H9 (cell line): ENCODE measurements at regions not wholly inside any gene's neighbourhood (a gene's known extent, or its start where the extent isn't known, plus 50 kb on each side); places are given as distances from the start of the nearest gene placed in this dataset.

Source experiments
- DNase-seq: peaks from one replicate; pipeline ENCODE4 v3.0.0-alpha.2; 2017
- H2AFZ ChIP-seq: one replicate; pipeline ENCODE4 v1.6.1; 2013; ENCODE audit warnings: mild to moderate bottlenecking, low read length, control low read depth, moderate library complexity
- H2AK5ac ChIP-seq: 2 replicates; pipeline ENCODE4 v1.6.1; 2013; ENCODE audit warnings: low read length, control low read depth, mixed read lengths; ENCODE audit not compliant: insufficient read length
- H2BK120ac ChIP-seq: one replicate; pipeline ENCODE4 v1.6.1; 2013; ENCODE audit warnings: low read depth, mild to moderate bottlenecking, low read length, control low read depth, inconsistent platforms; ENCODE audit not compliant: poor library complexity, severe bottlenecking
- H2BK12ac ChIP-seq: 2 replicates; pipeline ENCODE4 v1.6.1; 2013; ENCODE audit warnings: low read length, control low read depth, mixed read lengths, low read depth; ENCODE audit not compliant: insufficient read length
- H2BK15ac ChIP-seq: 2 replicates; pipeline ENCODE4 v1.6.1; 2013; ENCODE audit warnings: low read depth, low read length, control low read depth
- H2BK20ac ChIP-seq: one replicate; pipeline ENCODE4 v1.6.1; 2013; ENCODE audit warnings: low read depth, mild to moderate bottlenecking, low read length, control low read depth, inconsistent platforms; ENCODE audit not compliant: poor library complexity, severe bottlenecking
- H2BK5ac ChIP-seq: 2 replicates; pipeline ENCODE4 v1.6.1; 2013; ENCODE audit warnings: low read length, control low read depth, mixed read lengths; ENCODE audit not compliant: insufficient read length
- H3K14ac ChIP-seq: 2 replicates; pipeline ENCODE4 v1.6.1; 2013; ENCODE audit warnings: low read length, control low read depth; ENCODE audit not compliant: insufficient read depth
- H3K18ac ChIP-seq: 2 replicates; pipeline ENCODE4 v1.6.1; 2013; ENCODE audit warnings: low read depth, mild to moderate bottlenecking, mixed read lengths, low read length, control low read depth; ENCODE audit not compliant: insufficient read length
- H3K23ac ChIP-seq: 2 replicates; pipeline ENCODE4 v1.6.1; 2013; ENCODE audit warnings: low read length, control low read depth, mixed read lengths, low read depth; ENCODE audit not compliant: insufficient read length
- H3K23me2 ChIP-seq: 2 replicates; pipeline ENCODE4 v1.6.1; 2013; ENCODE audit warnings: low read depth, mild to moderate bottlenecking, mixed read lengths, low read length, control low read depth; ENCODE audit not compliant: insufficient read length, poor library complexity, severe bottlenecking
- H3K27ac ChIP-seq: 2 replicates; pipeline ENCODE4 v1.5.1; 2013; ENCODE audit warnings: low read length, control low read depth, mixed read lengths, low read depth; ENCODE audit not compliant: insufficient read length
- H3K27me3 ChIP-seq: 2 replicates; pipeline ENCODE4 v1.6.1; 2013; ENCODE audit warnings: low read length, control low read depth, inconsistent platforms; ENCODE audit not compliant: insufficient read depth
- H3K4ac ChIP-seq: 2 replicates; pipeline ENCODE4 v1.6.1; 2013; ENCODE audit warnings: low read depth, mild to moderate bottlenecking, control low read depth, inconsistent platforms, low read length, moderate library complexity
- H3K4me1 ChIP-seq: 2 replicates; pipeline ENCODE4 v1.6.1; 2013; ENCODE audit warnings: low read length, control low read depth, inconsistent platforms; ENCODE audit not compliant: insufficient read depth
- H3K4me2 ChIP-seq: 2 replicates; pipeline ENCODE4 v1.6.1; 2013; ENCODE audit warnings: low read length, control low read depth, mixed read lengths; ENCODE audit not compliant: insufficient read length, insufficient read depth
- H3K56ac ChIP-seq: 2 replicates; pipeline ENCODE4 v1.6.1; 2013; ENCODE audit warnings: low read depth, mild to moderate bottlenecking, mixed read lengths, low read length, control low read depth; ENCODE audit not compliant: insufficient read length
- H3K79me1 ChIP-seq: 2 replicates; pipeline ENCODE4 v1.6.1; 2013; ENCODE audit warnings: low read depth, mild to moderate bottlenecking, moderate library complexity, low read length, control low read depth, inconsistent platforms; ENCODE audit not compliant: insufficient read depth, poor library complexity, severe bottlenecking
- H3K79me2 ChIP-seq: 2 replicates; pipeline ENCODE4 v1.6.1; 2013; ENCODE audit warnings: low read length, control low read depth, inconsistent platforms; ENCODE audit not compliant: insufficient read depth
- H3K9ac ChIP-seq: 2 replicates; pipeline ENCODE4 v1.6.1; 2013; ENCODE audit warnings: low read length, control low read depth, mixed read lengths; ENCODE audit not compliant: insufficient read length; ENCODE audit errors: extremely low read depth
- H3K9me3 ChIP-seq: one replicate; pipeline ENCODE4 v1.6.1; 2013; ENCODE audit warnings: low read depth, low read length, inconsistent platforms; ENCODE audit not compliant: control insufficient read depth
- H3T11ph ChIP-seq: one replicate; pipeline ENCODE4 v1.6.1; 2013; ENCODE audit warnings: mild to moderate bottlenecking, low read length, control low read depth, inconsistent platforms
- H4K20me1 ChIP-seq: one replicate; pipeline ENCODE4 v1.6.1; 2013; ENCODE audit not compliant: control insufficient read depth, insufficient read length, insufficient read depth
- H4K5ac ChIP-seq: 2 replicates; pipeline ENCODE4 v1.6.1; 2013; ENCODE audit warnings: low read depth, mild to moderate bottlenecking, mixed read lengths, low read length, control low read depth; ENCODE audit not compliant: insufficient read length
- H4K8ac ChIP-seq: replicated peaks from 2 replicates; pipeline ENCODE4 v1.6.1; 2013; ENCODE audit warnings: low read length, control low read depth, mixed read lengths, low read depth; ENCODE audit not compliant: insufficient read length
- H4K91ac ChIP-seq: 2 replicates; pipeline ENCODE4 v1.6.1; 2013; ENCODE audit warnings: low read depth, mild to moderate bottlenecking, moderate library complexity, mixed read lengths, low read length, control low read depth; ENCODE audit not compliant: insufficient read length
- H3K27ac Mint-ChIP-seq, 3 experiments: 2 replicates in 2 of 3; 3 replicates in 1 of 3; pipeline ENCODE4 v1.8.0; 2020 to 2021; ENCODE audit warnings: mixed read lengths in 3 of 3, mild to moderate bottlenecking in 1 of 3, moderate library complexity in 1 of 3
- H3K27me3 Mint-ChIP-seq: 2 replicates; pipeline ENCODE4 v1.8.0; 2021; ENCODE audit warnings: low read depth, mild to moderate bottlenecking, moderate library complexity, mixed read lengths
- H3K36me3 Mint-ChIP-seq, 3 experiments: 2 replicates in 2 of 3; 3 replicates in 1 of 3; pipeline ENCODE4 v1.8.0; 2020 to 2021; ENCODE audit warnings: low read depth in 3 of 3, mixed read lengths in 3 of 3; ENCODE audit not compliant: insufficient read depth in 1 of 3
- H3K4me1 Mint-ChIP-seq, 2 experiments: 2 replicates each; pipeline ENCODE4 v1.8.0; 2020; ENCODE audit warnings: mixed read lengths in 2 of 2
- H3K4me3 Mint-ChIP-seq, 2 experiments: 2 replicates in 1 of 2; 3 replicates in 1 of 2; pipeline ENCODE4 v1.8.0; 2020 to 2021; ENCODE audit warnings: mild to moderate bottlenecking in 2 of 2, mixed read lengths in 2 of 2, moderate library complexity in 1 of 2
- H3K9me3 Mint-ChIP-seq, 2 experiments: 2 replicates in 1 of 2; 3 replicates in 1 of 2; pipeline ENCODE4 v1.8.0; 2020; ENCODE audit warnings: mild to moderate bottlenecking in 2 of 2, mixed read lengths in 2 of 2, moderate library complexity in 1 of 2
- CTCF ChIP-seq: fragments of 200-600 bp; sonication (generic); conservative IDR thresholded peaks from 3 replicates; pipeline ENCODE4 v1.8.0; 2021; ENCODE audit warnings: antibody characterized with exemption, mild to moderate bottlenecking
- WGBS: extraction: QIAGEN DNeasy Blood & Tissue Kit; methylation state at CpG from one replicate; pipeline ENCODE4 v1.1.7; 2013; ENCODE audit warnings: missing lambda C conversion rate, low lambda C conversion rate, mixed read lengths; ENCODE audit not compliant: insufficient read length; ENCODE audit errors: extremely low coverage; 5-methylcytosine and 5-hydroxymethylcytosine counted together

- H3K4me3 Mint-ChIP-seq, result no peak overlapping the region
- Histone ChIP-seq H3K56ac (no peak overlapping the region), H3K4me1 (no peaks in the 10 kb centered on the region), H4K8ac (no peak overlapping the region), H3K27ac (no peak overlapping the region), H3K9me3 (no peaks in the 10 kb centered on the region), H3K79me2 (no peaks in the 10 kb centered on the region), H3K4me2 (no peak overlapping the region), H2BK15ac (no peak overlapping the region), H2BK5ac (no peak overlapping the region), H2AFZ (no peak overlapping the region), H2BK20ac (no peak overlapping the region), H3K79me1 (no peaks in the 10 kb centered on the region), H3T11ph (no peak overlapping the region), H3K4ac (no peak overlapping the region), H4K91ac (no peak overlapping the region), H3K27me3 (no peaks in the 10 kb centered on the region), H3K14ac (no peak overlapping the region), H3K9ac (no peak overlapping the region), H2BK120ac (no peak overlapping the region), H4K5ac (no peak overlapping the region), H2BK12ac (no peak overlapping the region), H2AK5ac (no peak overlapping the region), H3K23ac (no peak overlapping the region), H3K23me2 (no peaks in the 10 kb centered on the region), H4K20me1 (no peaks in the 10 kb centered on the region), H3K18ac (no peak overlapping the region)
- H3K36me3 Mint-ChIP-seq, result peaks cover 0 to 7% (median 0%) of the 10 kb centered on the region in 3 experiments; a peak in 5 of 7 replicates
- WGBS, result no CpG with 5 or more reads among the region's 4 CpGs
- no peak overlapping the region for H3K27ac Mint-ChIP-seq
- TF ChIP-seq CTCF, result 0 out of 3 replicates have a peak, but pooled peaks have one; percentile 33
- peaks cover 11 to 12% of the 10 kb centered on the region in 2 experiments for H3K4me1 Mint-ChIP-seq
- no peaks in the 10 kb centered on the region for H3K27me3 Mint-ChIP-seq
- H3K9me3 Mint-ChIP-seq, result peaks cover 0 to 3% of the 10 kb centered on the region in 2 experiments; a peak in 3 of 5 replicates
- no peak for DNase-seq
Measured at GRCh38 chr3:852033-852432, 240.8 kb upstream of the CNTN6 start.
